ENCODE measurements at regions not wholly inside any gene's neighbourhood (a gene's known extent, or its start where the extent isn't known, plus 50 kb on each side); places are given as distances from the start of the nearest gene placed in this dataset.

DNA sequence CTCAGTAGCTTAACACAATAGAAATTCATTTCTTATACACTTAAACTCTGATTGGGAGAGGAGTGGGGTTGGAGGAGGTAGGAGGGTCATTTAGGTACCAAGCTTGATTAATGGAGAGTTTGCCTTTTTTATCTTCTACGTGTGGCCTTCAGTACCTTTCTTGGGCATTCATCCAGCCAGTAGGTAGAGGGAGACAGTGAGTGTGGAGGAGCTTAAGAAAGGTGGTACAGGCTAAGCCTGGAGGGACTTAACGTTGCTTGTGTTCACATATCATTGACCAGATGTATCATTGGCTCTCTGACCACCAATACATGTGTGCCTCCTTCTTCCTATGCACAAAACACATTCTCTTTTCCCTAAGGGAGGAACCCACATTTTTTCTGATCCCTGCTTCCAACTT is 232.9 kb upstream of the CRY1 start:
- TF ChIP-seq TEAD4 (IDR thresholded peaks at IDR 0.05) (no peak), EP300 (IDR thresholded peaks at IDR 0.05; ENCODE audit: borderline replicate concordance) (no peak), CREB1 (IDR thresholded peaks at IDR 0.05; ENCODE audit: low read depth) (no peak), NFIC (IDR thresholded peaks at IDR 0.05) (no peak), EGR1 (IDR thresholded peaks at IDR 0.05) (no peak)

All from Ishikawa (cell line).